ENCODE measurements at regions not wholly inside any gene's neighbourhood (a gene's known extent, or its start where the extent isn't known, plus 50 kb on each side); places are given as distances from the start of the nearest gene placed in this dataset.

GRCh38 chr5:158482125-158482524, 617.6 kb downstream of the EBF1 start (continued):
- TF ChIP-seq ZNF318 (CRISPR knock-in tag; IDR thresholded peaks at IDR 0.05) = no peak
- TF ChIP-seq ZNF326 (CRISPR knock-in tag; IDR thresholded peaks at IDR 0.05; ENCODE audit: borderline replicate concordance) = no peak
- TF ChIP-seq BCLAF1 (IDR thresholded peaks at IDR 0.05) = no peak
- TF ChIP-seq ZNF780A (CRISPR knock-in tag; IDR thresholded peaks at IDR 0.05) = no peak
- no peak for TF ChIP-seq KIAA2018 (CRISPR knock-in tag; IDR thresholded peaks at IDR 0.05; ENCODE audit: borderline replicate concordance)
- no peak for TF ChIP-seq ZNF354B (CRISPR knock-in tag; IDR thresholded peaks at IDR 0.05)
- no peak for TF ChIP-seq ZXDC (CRISPR knock-in tag; IDR thresholded peaks at IDR 0.05)
